Muscle of back (tissue), 3 donors: ENCODE measurements at regions not wholly inside any gene's neighbourhood (a gene's known extent, or its start where the extent isn't known, plus 50 kb on each side); places are given as distances from the start of the nearest gene placed in this dataset.
A peak's percentile ranks its signal among the peaks of the same experiment; 100 is the strongest.

Experiments
- DNase-seq, 3 donors: peaks; one replicate each; pipeline versions ENCODE4 v3.0.0 to v3.0.0-alpha.2; 2013

- no peak for DNase-seq
Measured at GRCh38 chr4:155616117-155616516, 50.5 kb upstream of the GUCY1A1 start.

- DNase-seq, result no peak
Measured at GRCh38 chr4:155615081-155615887, 51.4 kb upstream of the GUCY1A1 start.

GRCh38 chr4:155614111-155614762 is 52.4 kb upstream of the GUCY1A1 start:
- no peak for DNase-seq

- no peak for DNase-seq
Measured at GRCh38 chr4:155612074-155612473, 54.6 kb upstream of the GUCY1A1 start.

- DNase-seq, result no peak
Measured at GRCh38 chr4:155611501-155611900, 55.1 kb upstream of the GUCY1A1 start.

GRCh38 chr4:155610143-155610542 is 56.5 kb upstream of the GUCY1A1 start:
- DNase-seq, result no peak

GRCh38 chr4:155609455-155610059 is 57.1 kb upstream of the GUCY1A1 start:
- DNase-seq, result no peak

- DNase-seq, result peak in 1 of 3 donors; percentile 53
Measured at GRCh38 chr4:155608225-155608885, 58.3 kb upstream of the GUCY1A1 start.

- DNase-seq, result no peak
Measured at GRCh38 chr4:155607481-155607880, 59.2 kb upstream of the GUCY1A1 start.

- peak in 1 of 3 donors; percentile 85 for DNase-seq
Measured at GRCh38 chr4:155604718-155605626, 61.7 kb upstream of the GUCY1A1 start.

GRCh38 chr4:155603360-155603891 is 63.2 kb upstream of the GUCY1A1 start:
- no peak for DNase-seq

- peak in 1 of 3 donors; percentile 49 for DNase-seq
Measured at GRCh38 chr4:155602351-155603140, 64.1 kb upstream of the GUCY1A1 start.

- no peak for DNase-seq
Measured at GRCh38 chr4:155600244-155600643, 66.4 kb upstream of the GUCY1A1 start.

GRCh38 chr4:155599596-155599995 is 67.1 kb upstream of the GUCY1A1 start:
- DNase-seq, result no peak

- no peak for DNase-seq
Measured at GRCh38 chr4:155599085-155599484, 67.6 kb upstream of the GUCY1A1 start.

GRCh38 chr4:155597933-155598451 is 68.7 kb upstream of the GUCY1A1 start:
- peak in 1 of 3 donors; percentile 49 for DNase-seq

- DNase-seq, result no peak
Measured at GRCh38 chr4:155597281-155597680, 69.4 kb upstream of the GUCY1A1 start.

GRCh38 chr4:155593793-155594192 is 72.9 kb upstream of the GUCY1A1 start:
- no peak for DNase-seq

GRCh38 chr4:155592938-155593297 is 73.7 kb upstream of the GUCY1A1 start:
- peak in 1 of 3 donors; percentile 42 for DNase-seq
